Hepatocyte (in vitro differentiated cells): ENCODE measurements at regions not wholly inside any gene's neighbourhood (a gene's known extent, or its start where the extent isn't known, plus 50 kb on each side); places are given as distances from the start of the nearest gene placed in this dataset.

Experiments
- DNase-seq: peaks from one replicate; pipeline ENCODE4 v3.0.0-alpha.2; 2016; ENCODE audit warnings: low spot score
- H2AFZ ChIP-seq: fragments of 200-600 bp; sonication (generic); 2 replicates; pipeline ENCODE4 v1.6.0; 2016; ENCODE audit warnings: antibody characterized with exemption, mild to moderate bottlenecking
- H3K27ac ChIP-seq: fragments of 200-600 bp; sonication (generic); 2 replicates; pipeline ENCODE4 v1.5.1; 2016; ENCODE audit warnings: mild to moderate bottlenecking
- H3K27me3 ChIP-seq: fragments of 200-600 bp; sonication (generic); 2 replicates; pipeline ENCODE4 v1.6.1; 2016
- H3K36me3 ChIP-seq: fragments of 200-600 bp; sonication (generic); replicated peaks from 2 replicates; pipeline ENCODE4 v1.5.1; 2016; ENCODE audit warnings: low read depth; ENCODE audit not compliant: insufficient read depth
- H3K4me1 ChIP-seq: fragments of 200-600 bp; sonication (generic); 2 replicates; pipeline ENCODE4 v1.5.1; 2016; ENCODE audit warnings: mild to moderate bottlenecking, moderate library complexity; ENCODE audit not compliant: insufficient read depth
- H3K4me2 ChIP-seq: fragments of 200-600 bp; sonication (generic); 2 replicates; pipeline ENCODE4 v1.6.0; 2016
- H3K4me3 ChIP-seq: fragments of 200-600 bp; sonication (generic); 2 replicates; pipeline ENCODE4 v1.5.1; 2016; ENCODE audit warnings: mild to moderate bottlenecking
- H3K79me2 ChIP-seq: fragments of 200-600 bp; sonication (generic); 2 replicates; pipeline ENCODE4 v1.6.0; 2017; ENCODE audit warnings: mild to moderate bottlenecking
- H3K9me2 ChIP-seq: fragments of 200-600 bp; sonication (generic); replicated peaks from 2 replicates; pipeline ENCODE4 v1.6.0; 2017; ENCODE audit warnings: mild to moderate bottlenecking; ENCODE audit not compliant: insufficient read depth
- H3K9me3 ChIP-seq: fragments of 200-600 bp; sonication (generic); 2 replicates; pipeline ENCODE4 v1.5.1; 2016; ENCODE audit warnings: low read depth, mild to moderate bottlenecking
- H4K20me1 ChIP-seq: fragments of 200-600 bp; sonication (generic); 2 replicates; pipeline ENCODE4 v1.6.0; 2016; ENCODE audit warnings: mild to moderate bottlenecking; ENCODE audit not compliant: insufficient read depth, poor library complexity, severe bottlenecking
- EZH2 ChIP-seq: fragments of 200-600 bp; sonication (generic); IDR thresholded peaks from 2 replicates; pipeline ENCODE4 v1.6.1; 2016; ENCODE audit warnings: antibody characterized with exemption, mild to moderate bottlenecking, borderline replicate concordance
- EZH2phosphoT487 ChIP-seq: fragments of 200-600 bp; sonication (generic); IDR thresholded peaks from one replicate; pipeline ENCODE4 v1.6.1; 2018; ENCODE audit warnings: antibody characterized with exemption, mild to moderate bottlenecking, low read depth, moderate library complexity; ENCODE audit not compliant: unreplicated experiment, severe bottlenecking
- WGBS: methylation state at CpG from one replicate; pipeline ENCODE4 v1.1.6; 2016; ENCODE audit warnings: low lambda C conversion rate; ENCODE audit errors: missing lambda C conversion rate; 5-methylcytosine and 5-hydroxymethylcytosine counted together
- TF ChIP-seq, protein P1 (sequence below): fragments of 200-600 bp; sonication (generic); IDR thresholded peaks from 2 replicates; pipeline ENCODE4 v1.5.1; 2016; ENCODE audit warnings: antibody characterized with exemption, mild to moderate bottlenecking; ENCODE audit not compliant: poor library complexity

- TF ChIP-seq EZH2phosphoT487 = no peak
- TF ChIP-seq, protein P1, sequence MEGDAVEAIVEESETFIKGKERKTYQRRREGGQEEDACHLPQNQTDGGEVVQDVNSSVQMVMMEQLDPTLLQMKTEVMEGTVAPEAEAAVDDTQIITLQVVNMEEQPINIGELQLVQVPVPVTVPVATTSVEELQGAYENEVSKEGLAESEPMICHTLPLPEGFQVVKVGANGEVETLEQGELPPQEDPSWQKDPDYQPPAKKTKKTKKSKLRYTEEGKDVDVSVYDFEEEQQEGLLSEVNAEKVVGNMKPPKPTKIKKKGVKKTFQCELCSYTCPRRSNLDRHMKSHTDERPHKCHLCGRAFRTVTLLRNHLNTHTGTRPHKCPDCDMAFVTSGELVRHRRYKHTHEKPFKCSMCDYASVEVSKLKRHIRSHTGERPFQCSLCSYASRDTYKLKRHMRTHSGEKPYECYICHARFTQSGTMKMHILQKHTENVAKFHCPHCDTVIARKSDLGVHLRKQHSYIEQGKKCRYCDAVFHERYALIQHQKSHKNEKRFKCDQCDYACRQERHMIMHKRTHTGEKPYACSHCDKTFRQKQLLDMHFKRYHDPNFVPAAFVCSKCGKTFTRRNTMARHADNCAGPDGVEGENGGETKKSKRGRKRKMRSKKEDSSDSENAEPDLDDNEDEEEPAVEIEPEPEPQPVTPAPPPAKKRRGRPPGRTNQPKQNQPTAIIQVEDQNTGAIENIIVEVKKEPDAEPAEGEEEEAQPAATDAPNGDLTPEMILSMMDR = no peak
- no peak for TF ChIP-seq EZH2
- Histone ChIP-seq H4K20me1 (no peaks in the 10 kb centered on the region), H2AFZ (no peak overlapping the region), H3K9me3 (no peaks in the 10 kb centered on the region), H3K27me3 (no peaks in the 10 kb centered on the region), H3K79me2 (no peaks in the 10 kb centered on the region), H3K4me3 (no peak overlapping the region), H3K4me2 (no peak overlapping the region), H3K9me2 (no peaks in the 10 kb centered on the region), H3K4me1 (peaks cover 4% of the 10 kb centered on the region), H3K36me3 (no peaks in the 10 kb centered on the region), H3K27ac (no peak overlapping the region)
- no peak for DNase-seq
- 93% methylated on average over 28 of the region's 28 CpGs for WGBS
These were observed 484.8 kb downstream of the PREX1 start for GRCh38 chr20:48342822-48343513.

- no peak overlapping the region for H3K4me2 ChIP-seq
- no peaks in the 10 kb centered on the region for H3K36me3 ChIP-seq
- H3K79me2 ChIP-seq = no peaks in the 10 kb centered on the region
- TF ChIP-seq EZH2 (no peak), EZH2phosphoT487 (no peak)
- TF ChIP-seq, protein P1 = no peak
- H2AFZ ChIP-seq = no peak overlapping the region
- peaks cover 4% of the 10 kb centered on the region for H3K4me1 ChIP-seq
- no peak overlapping the region for H3K27ac ChIP-seq
- H3K9me3 ChIP-seq = no peaks in the 10 kb centered on the region
- no peak for DNase-seq
- no peak overlapping the region for H3K4me3 ChIP-seq
- H3K9me2 ChIP-seq = no peaks in the 10 kb centered on the region
- H3K27me3 ChIP-seq = no peaks in the 10 kb centered on the region
- 77% methylated on average over 6 of the region's 6 CpGs for WGBS
- no peaks in the 10 kb centered on the region for H4K20me1 ChIP-seq
These were observed 486.9 kb downstream of the PREX1 start for GRCh38 chr20:48340883-48341281.

DNA sequence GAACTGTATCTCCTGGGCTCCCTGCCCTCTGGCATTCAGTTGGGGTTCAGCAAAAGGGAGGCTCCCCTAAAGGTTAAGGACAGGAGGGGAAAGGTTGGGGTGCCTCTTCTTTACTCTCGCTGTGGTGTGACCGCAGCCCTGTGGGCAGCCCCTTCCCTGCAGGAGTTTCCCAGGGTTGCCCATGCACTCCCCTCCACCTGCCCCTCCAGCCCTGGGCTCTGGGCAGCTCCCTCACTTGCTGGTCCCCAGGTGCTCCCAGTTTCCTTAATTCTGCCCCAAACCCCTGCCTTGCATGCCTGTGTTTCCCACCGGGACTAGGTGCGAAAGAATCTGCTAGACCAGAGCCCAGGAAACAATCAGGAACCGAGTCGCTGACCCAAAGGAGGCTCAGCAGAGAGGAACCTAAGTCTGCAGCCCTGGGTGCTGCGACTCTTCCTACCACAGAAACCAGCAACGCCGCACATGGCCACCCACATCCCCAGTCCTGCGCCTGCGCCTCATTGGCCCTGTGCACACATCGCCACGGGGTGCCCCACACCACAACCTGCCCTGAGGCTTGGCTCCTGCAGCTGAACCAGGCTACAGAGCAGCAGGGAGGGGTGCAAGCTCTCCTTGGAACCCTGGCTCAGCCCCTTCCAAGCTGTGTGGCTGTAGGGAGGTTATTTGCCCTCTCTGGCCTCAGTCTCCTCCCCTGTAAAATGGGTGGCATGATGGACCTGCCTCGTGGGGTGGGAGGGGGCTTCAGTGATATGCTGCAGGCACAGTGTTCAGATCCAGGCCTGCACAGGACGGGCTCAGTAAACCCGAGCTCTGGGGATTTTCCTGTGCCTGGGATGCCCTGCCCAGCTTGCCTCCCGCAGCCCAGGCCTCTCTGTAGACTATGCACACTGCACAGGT is 487.6 kb downstream of the PREX1 start:
- no peaks in the 10 kb centered on the region for H3K27me3 ChIP-seq
- H3K4me1 ChIP-seq = peaks cover 4% of the 10 kb centered on the region
- no peaks in the 10 kb centered on the region for H3K9me2 ChIP-seq
- no peaks in the 10 kb centered on the region for H3K36me3 ChIP-seq
- no peak overlapping the region for H3K4me3 ChIP-seq
- no peaks in the 10 kb centered on the region for H3K79me2 ChIP-seq
- WGBS = 85% methylated on average over 16 of the region's 17 CpGs
- no peak overlapping the region for H3K4me2 ChIP-seq
- no peak overlapping the region for H3K27ac ChIP-seq
- H2AFZ ChIP-seq = no peak overlapping the region
- TF ChIP-seq EZH2 (no peak), EZH2phosphoT487 (no peak)
- TF ChIP-seq, protein P1 = no peak
- no peak for DNase-seq
- no peaks in the 10 kb centered on the region for H4K20me1 ChIP-seq
- H3K9me3 ChIP-seq = no peaks in the 10 kb centered on the region
